ENCODE measurements at regions not wholly inside any gene's neighbourhood (a gene's known extent, or its start where the extent isn't known, plus 50 kb on each side); places are given as distances from the start of the nearest gene placed in this dataset.

DNA sequence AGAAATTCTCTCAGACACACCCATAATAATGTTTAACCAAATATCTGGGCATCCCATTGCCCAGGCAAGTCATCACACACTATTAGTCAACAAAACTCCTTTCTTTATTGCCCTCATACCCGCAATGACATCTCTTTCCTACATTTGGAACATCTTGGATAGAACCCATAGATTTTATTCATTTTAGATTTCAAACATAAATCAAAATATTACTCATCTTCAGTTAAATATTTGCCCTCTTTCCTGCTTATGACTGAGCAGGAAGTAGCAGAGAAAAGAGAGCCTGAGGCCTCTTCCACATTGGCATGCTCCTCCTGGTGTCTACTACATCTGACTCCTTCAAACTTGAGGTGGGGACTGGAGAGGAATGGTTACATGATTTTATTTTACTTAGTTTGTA, 592.0 kb downstream of the CHSY3 start:
- H3K79me2 ChIP-seq (replicated peaks; ENCODE audit: insufficient read depth), result no peaks in the 10 kb centered on the region
- no peaks in the 10 kb centered on the region for H3K9me2 ChIP-seq (ENCODE audit: insufficient read depth)
- H3K4me3 ChIP-seq, result no peak overlapping the region
- Mint-ChIP-seq H3K9me3 (peaks cover 5% of the 10 kb centered on the region; the same call in 2 of the 3 replicates), H3K4me3 (no peak overlapping the region), H3K36me3 (ENCODE audit: low read depth) (no peaks in the 10 kb centered on the region; the same call in 2 of the 3 replicates), H3K27me3 (ENCODE audit: insufficient read depth, low read depth, poor library complexity) (no peaks in the 10 kb centered on the region), H3K27ac (no peak overlapping the region), H3K4me1 (no peaks in the 10 kb centered on the region)
- no peak overlapping the region for H3K4me2 ChIP-seq
- DNase-seq (ENCODE audit: low spot score) (no peak), ATAC-seq (no peak)
- H4K20me1 ChIP-seq (replicated peaks; ENCODE audit: insufficient read depth), result no peaks in the 10 kb centered on the region
- H3F3A ChIP-seq (replicated peaks; ENCODE audit: low read depth), result no peaks in the 10 kb centered on the region
- no peaks in the 10 kb centered on the region; the same call in 1 of the 2 replicates for H3K36me3 ChIP-seq (ENCODE audit: insufficient read depth)
- H3K4me1 ChIP-seq (ENCODE audit: insufficient read depth), result no peaks in the 10 kb centered on the region
- H3K27me3 ChIP-seq (ENCODE audit: insufficient read depth), result no peaks in the 10 kb centered on the region
- H3K27ac ChIP-seq (ENCODE audit: low read depth), result no peak overlapping the region
- TF ChIP-seq NANOG (IDR thresholded peaks at IDR 0.05; ENCODE audit: borderline replicate concordance) (no peak), CREB1 (CRISPR knock-in tag; IDR thresholded peaks at IDR 0.05; ENCODE audit: low read depth) (no peak), EZH2phosphoT487 (IDR thresholded peaks at IDR 0.05; ENCODE audit: unreplicated experiment) (no peak)
- TF ChIP-seq, protein P1, sequence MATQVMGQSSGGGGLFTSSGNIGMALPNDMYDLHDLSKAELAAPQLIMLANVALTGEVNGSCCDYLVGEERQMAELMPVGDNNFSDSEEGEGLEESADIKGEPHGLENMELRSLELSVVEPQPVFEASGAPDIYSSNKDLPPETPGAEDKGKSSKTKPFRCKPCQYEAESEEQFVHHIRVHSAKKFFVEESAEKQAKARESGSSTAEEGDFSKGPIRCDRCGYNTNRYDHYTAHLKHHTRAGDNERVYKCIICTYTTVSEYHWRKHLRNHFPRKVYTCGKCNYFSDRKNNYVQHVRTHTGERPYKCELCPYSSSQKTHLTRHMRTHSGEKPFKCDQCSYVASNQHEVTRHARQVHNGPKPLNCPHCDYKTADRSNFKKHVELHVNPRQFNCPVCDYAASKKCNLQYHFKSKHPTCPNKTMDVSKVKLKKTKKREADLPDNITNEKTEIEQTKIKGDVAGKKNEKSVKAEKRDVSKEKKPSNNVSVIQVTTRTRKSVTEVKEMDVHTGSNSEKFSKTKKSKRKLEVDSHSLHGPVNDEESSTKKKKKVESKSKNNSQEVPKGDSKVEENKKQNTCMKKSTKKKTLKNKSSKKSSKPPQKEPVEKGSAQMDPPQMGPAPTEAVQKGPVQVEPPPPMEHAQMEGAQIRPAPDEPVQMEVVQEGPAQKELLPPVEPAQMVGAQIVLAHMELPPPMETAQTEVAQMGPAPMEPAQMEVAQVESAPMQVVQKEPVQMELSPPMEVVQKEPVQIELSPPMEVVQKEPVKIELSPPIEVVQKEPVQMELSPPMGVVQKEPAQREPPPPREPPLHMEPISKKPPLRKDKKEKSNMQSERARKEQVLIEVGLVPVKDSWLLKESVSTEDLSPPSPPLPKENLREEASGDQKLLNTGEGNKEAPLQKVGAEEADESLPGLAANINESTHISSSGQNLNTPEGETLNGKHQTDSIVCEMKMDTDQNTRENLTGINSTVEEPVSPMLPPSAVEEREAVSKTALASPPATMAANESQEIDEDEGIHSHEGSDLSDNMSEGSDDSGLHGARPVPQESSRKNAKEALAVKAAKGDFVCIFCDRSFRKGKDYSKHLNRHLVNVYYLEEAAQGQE (IDR thresholded peaks at IDR 0.05; ENCODE audit: unreplicated experiment), result no peak
- no peak overlapping the region for H2AFZ ChIP-seq

DNA sequence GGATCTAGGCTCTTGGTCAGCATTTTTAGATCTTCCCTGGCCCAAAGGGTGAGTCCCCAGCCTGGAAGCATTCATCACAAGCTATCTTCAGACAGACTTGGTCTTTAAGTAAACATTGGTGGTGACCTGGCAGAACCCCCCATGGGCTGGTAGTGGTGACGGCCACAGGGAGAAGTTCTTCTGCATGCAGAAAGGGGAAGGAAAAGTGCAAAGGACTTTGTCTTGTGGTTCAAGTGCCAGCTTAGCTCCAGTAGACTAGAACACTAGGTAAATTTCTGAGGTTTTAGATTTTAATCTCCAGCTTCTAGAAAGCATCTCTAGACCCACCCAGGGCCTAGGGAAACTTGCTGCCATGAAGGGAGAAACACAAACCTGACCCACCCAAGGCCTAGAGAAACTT, 584.0 kb downstream of the CHSY3 start:
- Mint-ChIP-seq H3K27me3 (ENCODE audit: insufficient read depth, low read depth, poor library complexity) (no peaks in the 10 kb centered on the region), H3K4me3 (no peak overlapping the region), H3K27ac (no peak overlapping the region), H3K9me3 (no peaks in the 10 kb centered on the region), H3K4me1 (no peaks in the 10 kb centered on the region), H3K36me3 (ENCODE audit: low read depth) (no peaks in the 10 kb centered on the region)
- TF ChIP-seq POLR2AphosphoS5 (IDR thresholded peaks at IDR 0.05; ENCODE audit: low read depth) (no peak), EZH2 (IDR thresholded peaks at IDR 0.05; ENCODE audit: low read depth, unreplicated experiment) (no peak), NANOG (IDR thresholded peaks at IDR 0.05; ENCODE audit: borderline replicate concordance) (no peak), ZNF331 (CRISPR knock-in tag; IDR thresholded peaks at IDR 0.05; ENCODE audit: low read depth) (no peak), ETS1 (IDR thresholded peaks at IDR 0.05) (no peak), EZH2phosphoT487 (IDR thresholded peaks at IDR 0.05; ENCODE audit: unreplicated experiment) (no peak), ZNF114 (CRISPR knock-in tag; IDR thresholded peaks at IDR 0.05) (no peak), STAT1 (IDR thresholded peaks at IDR 0.05; ENCODE audit: unreplicated experiment) (no peak)
- TF ChIP-seq, protein P1 (IDR thresholded peaks at IDR 0.05; ENCODE audit: unreplicated experiment), result no peak
- Histone ChIP-seq H3K36me3 (ENCODE audit: insufficient read depth) (no peaks in the 10 kb centered on the region), H3K27ac (ENCODE audit: low read depth) (no peak overlapping the region), H3K9me2 (ENCODE audit: insufficient read depth) (no peaks in the 10 kb centered on the region), H3F3A (replicated peaks; ENCODE audit: low read depth) (no peaks in the 10 kb centered on the region), H3K4me3 (no peak overlapping the region), H4K20me1 (replicated peaks; ENCODE audit: insufficient read depth) (no peaks in the 10 kb centered on the region), H2AFZ (no peak overlapping the region), H3K4me1 (ENCODE audit: insufficient read depth) (no peaks in the 10 kb centered on the region), H3K4me2 (no peak overlapping the region), H3K79me2 (replicated peaks; ENCODE audit: insufficient read depth) (no peaks in the 10 kb centered on the region), H3K27me3 (ENCODE audit: insufficient read depth) (no peaks in the 10 kb centered on the region)
- DNase-seq (ENCODE audit: low spot score) (no peak), ATAC-seq (no peak)

Data from GM23338 (cell line).